GM21447 (cell line): ENCODE measurements at regions not wholly inside any gene's neighbourhood (a gene's known extent, or its start where the extent isn't known, plus 50 kb on each side); places are given as distances from the start of the nearest gene placed in this dataset.
A peak's percentile ranks its signal among the peaks of the same experiment; 100 is the strongest.

Experiments
- ATAC-seq: cut with Tn5 transposase; IDR thresholded peaks from one replicate; pipeline ENCODE4 v1.9.1; 2021; ENCODE audit not compliant: unreplicated experiment

DNA sequence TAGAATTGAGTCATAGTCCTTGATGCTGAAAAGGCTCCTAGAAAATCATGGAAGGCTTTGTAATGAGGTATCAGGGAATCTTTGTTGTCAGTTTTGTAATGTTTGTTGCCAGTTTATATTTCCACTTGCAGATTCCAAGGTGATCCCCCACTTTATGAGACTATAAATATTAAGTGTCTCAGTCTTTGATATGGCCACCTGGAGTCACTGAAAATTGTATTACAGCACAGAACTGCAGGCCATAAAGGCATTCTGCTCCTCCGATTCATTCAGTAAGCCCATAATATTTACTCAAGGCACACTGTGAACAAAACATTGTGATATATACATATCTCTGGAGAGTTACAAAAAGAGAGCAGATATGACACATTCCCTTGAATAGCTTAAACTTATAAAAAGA lies 457.8 kb upstream of the ZNF385D start:
- ATAC-seq: no peak

DNA sequence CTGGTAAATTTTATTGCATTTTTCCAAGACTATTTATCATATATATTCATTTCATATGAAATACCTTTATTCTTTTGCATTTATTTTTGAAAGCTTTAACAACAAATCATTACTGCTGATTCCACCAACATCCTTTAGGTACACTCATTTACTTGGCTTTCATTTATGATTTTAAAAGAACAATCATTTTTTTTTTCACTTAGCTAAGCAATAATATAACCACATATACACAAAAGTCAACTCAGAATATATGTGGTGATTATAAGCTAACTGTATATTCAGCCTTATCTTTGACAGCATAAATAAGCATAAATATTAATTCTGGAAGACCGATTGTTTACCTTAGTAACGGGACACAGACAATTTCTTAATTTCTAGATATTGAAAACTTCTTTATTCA lies 458.6 kb upstream of the ZNF385D start:
- no peak for ATAC-seq

DNA sequence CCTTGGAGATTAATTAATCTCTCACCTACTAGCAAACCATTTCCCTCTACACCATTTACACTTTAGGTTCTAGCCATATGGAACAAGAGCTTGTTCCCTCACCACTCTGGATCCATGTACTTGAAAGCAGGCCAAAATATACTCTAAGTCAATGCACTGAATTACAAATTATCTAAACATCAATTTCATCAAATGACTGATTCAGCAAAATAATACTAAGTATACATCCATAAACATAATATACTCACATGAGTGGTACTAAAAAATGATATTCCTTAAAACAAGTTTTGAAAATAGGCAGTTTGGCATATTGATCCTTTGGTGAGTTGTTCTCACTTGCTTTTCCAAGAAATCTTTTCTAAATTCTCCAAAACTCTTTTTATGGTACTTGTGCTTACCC lies 459.7 kb upstream of the ZNF385D start:
- ATAC-seq: no peak

DNA sequence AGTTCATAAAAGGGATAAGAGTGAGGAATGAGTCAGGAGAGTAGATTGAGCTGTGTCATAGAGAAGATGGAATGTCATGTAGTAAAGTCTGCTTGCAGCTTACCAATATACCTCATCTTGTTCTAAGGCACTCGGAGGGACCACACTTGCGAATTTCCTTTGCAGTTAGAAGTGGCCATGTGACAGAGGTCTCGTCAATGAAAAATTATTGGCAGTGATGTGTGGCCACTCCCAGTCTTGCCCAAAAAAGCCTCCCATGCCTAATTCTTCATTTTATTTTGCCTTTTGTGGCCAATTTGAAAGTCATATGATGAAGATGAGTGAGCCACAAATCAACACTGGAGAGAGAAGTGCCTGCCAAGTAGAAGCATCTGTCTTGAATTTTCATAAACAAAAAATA lies 465.6 kb upstream of the ZNF385D start:
- ATAC-seq: no peak

DNA sequence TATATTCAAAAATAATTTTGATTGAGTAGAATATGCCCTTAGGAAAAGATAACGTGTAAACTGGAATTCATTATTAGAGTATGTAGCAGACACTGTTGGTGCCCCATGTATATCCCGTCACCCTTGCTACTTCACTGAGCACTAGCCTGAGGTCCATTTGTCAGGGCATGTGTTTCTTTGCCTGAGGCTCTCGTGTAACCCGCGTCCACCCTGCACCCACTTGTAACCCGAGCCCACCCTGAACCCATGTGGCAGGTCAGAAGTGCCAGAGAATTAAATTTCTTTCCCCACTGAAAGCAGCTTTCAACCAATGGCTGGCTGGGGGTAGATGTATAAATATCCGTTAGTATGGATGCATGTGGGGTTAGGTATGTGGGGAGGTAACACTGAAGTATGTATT lies 474.2 kb upstream of the ZNF385D start:
- no peak for ATAC-seq

DNA sequence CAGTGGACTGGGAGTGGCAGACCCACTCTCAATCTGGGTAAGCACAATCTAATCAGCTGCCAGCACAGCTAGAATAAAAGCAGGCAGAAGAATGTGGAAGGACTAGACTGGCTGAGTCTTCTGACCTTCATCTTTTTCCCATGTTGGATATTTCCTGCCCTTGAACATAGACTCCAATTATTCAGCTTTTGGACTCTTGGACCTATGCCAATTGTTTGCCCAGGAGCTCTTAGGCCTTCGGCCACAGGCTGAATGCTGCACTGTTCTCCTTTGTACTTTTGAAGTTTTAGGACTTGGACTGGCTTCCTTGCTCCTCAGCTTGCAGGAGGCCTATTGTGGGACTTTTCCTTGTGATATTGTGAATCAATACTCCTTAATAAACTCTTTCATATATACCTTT lies 477.7 kb upstream of the ZNF385D start:
- no peak for ATAC-seq

DNA sequence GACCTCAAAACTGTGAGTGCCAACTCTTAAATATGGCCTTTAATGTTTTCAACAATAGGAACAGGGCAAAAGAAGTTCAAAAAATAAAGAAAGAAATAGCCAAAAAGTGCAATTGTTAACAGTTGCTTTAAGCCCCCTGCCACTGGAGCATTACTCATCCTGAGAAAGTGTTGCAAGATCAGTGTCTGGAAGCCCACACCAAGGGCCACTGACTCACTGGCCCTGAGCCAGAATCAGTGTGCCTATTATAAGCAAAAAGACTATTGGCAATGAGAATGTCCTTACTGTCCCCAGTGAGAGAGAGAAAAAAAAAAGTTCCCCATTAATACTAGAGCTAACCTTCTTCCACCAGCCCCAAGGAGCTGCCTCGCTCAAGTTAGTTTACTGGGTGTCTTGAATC lies 480.1 kb upstream of the ZNF385D start:
- no peak for ATAC-seq

DNA sequence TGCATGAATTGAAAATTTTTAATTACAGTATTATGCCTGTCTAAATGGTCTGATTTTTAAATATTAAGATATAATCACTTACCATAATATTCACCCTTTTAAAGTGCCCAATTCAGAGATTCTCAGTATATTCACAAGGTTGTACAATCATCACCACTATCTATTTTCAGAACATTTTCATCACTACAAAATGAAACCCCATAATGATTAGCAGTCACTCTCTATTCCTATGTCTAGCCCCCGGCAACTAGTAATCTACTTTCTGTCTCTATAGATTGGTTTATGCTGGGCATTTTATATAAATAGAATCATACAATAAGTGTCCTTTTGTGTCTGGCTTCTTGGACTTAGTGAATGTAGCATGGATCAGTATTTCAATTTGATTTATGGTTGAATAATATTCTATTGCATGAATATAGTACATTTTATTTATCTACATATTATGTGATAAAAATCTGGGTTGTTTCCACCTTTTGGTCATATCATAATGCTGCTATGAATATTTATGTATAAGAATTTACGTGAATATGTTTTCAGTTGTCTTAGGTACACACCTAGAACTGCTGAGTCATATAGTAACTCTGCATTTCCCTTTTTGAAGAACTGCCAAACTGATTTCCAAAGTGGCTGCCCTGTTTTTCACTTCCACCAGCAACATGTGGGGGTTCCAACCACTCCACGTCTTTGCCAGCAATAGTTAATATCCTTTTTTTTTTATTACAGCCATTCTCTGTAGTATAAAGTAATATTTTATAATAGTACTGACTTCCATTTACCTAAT lies 485.7 kb upstream of the ZNF385D start:
- ATAC-seq: peak; percentile 72

DNA sequence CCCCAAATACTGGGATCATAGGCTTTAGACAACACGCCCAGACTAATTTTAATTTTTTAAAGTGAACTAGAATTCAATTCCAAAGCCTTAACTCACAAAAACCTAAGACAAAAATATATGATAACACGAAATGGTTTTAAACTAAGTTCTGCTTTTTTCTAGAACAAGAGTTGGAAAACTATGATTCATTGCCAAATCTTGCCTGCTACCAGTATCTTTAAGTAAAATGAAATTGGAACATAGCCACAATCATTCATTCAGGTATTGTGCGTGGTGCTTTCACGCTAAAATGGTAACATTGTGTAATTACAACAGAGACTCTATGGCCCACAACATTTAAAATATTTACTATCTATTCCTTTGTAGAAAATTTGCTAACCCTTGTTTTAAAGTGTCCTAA lies 488.0 kb upstream of the ZNF385D start:
- ATAC-seq: no peak

DNA sequence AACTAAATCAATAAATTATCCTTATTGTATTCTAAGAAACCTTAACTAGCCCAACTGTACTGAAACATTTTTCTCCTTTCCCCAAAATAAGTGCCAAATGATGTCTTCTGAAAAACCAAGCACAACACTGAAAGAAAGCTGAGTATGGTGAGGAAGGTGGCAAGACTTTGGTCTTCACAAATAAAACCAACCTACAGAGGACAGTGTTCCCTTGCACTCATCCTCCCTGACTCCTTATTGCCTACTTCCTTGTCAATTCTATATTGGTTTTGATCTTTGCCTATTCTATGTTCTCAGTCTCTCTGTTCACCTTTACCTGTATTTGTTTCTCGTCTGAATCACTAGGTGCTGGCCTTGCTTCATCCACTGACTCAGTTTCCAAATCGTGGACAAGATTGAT lies 490.1 kb upstream of the ZNF385D start:
- no peak for ATAC-seq

DNA sequence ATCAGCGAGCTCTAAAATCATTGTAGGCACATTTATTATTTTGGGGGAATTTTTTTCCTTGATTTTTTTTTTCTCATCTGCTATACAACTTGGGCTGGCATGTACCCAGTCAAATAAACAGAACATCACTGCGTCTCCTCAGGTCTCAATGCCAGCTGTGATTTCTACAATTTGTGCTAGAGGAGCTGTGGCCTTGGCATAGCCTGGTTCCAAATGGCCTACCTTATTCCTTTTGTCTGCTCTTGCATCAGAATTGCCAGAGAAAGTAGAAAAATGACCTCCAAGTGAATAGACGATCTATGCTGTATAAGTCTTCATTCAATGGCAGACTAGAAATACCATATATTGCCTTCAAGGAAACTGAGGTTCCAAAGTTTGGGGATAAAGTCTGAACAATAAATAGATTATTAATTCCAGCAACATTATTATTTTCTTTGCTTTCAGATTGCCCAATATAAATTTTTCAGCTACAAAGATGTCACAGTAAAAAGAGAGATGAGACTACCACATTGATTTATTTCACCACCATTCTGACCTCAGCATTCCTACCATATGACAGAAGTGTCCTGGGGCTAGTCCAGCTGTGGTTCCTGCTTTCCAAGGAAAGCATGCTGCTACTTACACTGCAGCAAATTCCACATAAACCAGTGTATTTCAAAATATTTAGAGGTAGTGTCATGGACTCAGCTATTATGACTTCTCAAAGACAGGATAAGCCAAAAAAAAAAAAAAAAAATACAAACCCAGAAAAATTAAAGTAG lies 493.9 kb upstream of the ZNF385D start:
- no peak for ATAC-seq

DNA sequence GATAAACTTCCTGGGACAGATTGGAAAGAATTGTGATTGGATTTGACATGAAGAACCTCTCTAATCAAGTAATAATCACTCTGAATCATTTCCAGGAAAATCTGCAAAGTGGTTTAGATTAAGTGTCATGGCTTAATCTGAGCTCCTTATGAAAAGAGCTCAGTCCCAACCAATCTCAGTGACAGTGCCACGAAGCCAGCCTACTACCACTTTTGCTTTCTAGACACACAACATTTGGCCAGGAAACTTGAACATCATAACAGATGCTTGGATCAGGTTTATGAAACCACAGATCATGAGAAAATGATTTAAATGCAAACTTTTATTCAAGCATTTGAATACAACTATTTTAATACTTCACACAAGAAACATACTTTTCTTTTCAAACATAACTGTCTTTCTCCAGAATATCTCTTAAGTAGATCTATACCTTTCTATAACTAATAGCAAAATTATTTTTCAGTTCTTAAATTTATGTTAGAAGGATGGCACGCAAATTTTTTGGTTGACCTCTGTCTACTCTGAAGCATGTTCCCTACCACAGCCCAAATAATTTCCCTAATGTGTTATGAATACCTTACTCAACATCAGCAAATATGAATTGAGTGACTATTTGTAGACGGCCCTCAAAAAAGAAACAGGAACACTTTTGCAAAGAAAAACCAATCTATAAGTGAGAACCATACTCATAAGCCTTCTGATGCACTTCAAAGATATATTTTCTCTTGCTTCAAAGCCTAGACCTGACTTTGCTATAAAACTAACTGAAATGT lies 495.0 kb upstream of the ZNF385D start:
- ATAC-seq: no peak

DNA sequence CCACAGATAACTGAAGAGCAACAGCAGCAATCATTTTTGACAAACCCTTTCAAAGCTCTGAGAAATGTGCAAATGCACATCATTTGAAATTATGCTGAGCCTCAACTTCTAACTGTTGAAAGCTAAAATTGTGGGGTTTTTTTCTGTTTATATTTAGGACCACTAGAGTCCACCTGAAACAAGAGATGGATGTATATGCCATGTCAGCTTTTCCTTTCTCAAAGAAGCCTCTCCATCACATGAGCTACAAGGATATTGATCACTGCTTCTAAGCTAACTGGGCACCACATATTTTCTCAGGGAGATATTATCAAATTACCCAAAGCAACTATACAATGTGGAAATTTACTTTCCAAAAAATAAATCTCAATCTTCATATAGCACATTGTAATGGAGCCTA lies 498.6 kb upstream of the ZNF385D start:
- no peak for ATAC-seq

DNA sequence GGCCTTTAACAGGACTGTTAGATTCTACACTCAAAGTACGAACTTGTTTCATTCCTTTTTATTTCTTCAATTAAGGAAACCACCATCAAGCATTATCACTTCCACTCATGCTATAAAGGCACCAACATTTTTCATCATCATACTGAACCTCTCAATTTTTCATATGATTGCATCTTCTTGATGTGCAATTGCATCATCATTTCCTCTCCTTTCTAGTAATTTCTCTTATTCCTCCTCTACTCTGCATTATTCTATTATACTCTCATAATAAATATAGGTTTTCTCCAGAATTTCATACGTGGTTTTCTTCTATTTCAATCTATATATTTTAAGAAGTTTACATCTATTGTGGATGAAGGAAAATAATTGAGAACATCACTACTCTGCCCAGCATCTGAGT lies 506.2 kb upstream of the ZNF385D start:
- no peak for ATAC-seq

DNA sequence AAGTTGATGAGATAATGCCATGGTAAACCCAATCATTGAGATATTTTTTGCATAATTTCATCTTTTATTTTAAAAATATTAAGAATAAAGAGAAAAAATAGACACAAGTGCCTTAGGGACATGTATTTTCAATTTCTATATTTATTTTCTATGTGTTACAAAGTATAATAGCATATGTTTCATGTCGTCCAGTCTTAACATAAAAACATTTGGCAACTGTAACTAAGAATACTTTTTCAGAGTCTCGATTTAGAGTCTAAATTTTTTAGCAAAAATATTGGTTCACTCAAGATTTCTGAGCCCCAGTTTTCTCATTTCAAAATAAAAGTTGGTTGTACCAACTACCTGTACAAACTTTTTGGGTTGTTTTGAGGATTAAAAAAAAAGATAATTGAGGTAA lies 511.4 kb upstream of the ZNF385D start:
- ATAC-seq: no peak

DNA sequence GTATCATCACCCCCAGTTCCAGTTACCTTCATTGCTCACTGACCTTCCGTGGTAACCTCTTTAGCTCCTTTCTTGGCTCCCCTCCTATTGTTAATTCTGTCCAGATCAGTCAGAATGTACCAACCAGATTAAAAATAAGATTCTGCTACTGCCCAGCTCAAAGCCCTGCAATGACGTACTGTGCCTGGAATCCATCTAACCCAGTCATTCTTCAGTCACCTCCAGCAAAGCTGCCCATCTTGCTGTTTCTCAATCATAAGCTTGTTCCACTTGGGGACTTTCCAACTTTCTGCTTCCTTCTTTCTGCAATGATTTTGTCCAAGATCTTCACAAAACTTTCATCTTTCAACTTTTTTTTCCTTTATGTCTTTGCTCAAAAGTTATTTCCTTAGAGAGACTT lies 512.0 kb upstream of the ZNF385D start:
- no peak for ATAC-seq

DNA sequence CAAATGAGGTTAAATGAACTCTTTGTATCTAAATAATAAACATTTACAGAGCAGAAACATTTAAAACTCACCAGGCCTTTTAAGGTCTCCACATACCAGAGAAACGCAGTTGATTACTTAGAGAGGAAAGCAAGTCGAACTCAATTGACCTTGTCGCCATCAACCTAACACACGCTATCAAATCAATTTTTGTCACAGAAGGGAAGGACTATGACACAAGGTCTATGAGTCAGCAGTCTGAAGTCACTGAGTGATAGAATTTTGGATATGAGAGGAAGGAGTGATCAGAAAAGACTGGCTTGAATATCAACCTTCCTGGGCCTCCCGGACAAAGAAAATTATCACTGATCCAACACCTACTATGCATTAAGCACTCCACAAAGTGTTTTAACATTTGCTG lies 514.4 kb upstream of the ZNF385D start:
- no peak for ATAC-seq

DNA sequence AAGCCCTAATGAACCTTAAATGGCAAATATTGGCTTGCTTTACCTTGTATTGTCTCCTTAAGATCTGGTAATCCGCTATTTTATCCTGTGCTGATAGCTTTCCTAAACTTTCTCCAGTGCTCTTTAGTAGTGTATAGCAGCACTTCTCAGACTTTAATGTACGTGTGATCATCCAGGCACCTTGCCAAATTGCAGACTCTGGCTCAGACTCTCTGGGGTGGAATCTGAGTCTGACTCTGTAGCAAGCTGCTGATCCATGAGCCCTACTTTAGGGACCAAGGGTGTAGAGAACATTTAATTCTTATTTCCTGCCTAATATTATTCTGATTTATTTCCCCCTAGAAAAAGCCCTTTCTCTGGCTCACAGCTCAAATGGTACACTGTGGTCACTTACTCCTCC lies 518.8 kb upstream of the ZNF385D start:
- no peak for ATAC-seq

DNA sequence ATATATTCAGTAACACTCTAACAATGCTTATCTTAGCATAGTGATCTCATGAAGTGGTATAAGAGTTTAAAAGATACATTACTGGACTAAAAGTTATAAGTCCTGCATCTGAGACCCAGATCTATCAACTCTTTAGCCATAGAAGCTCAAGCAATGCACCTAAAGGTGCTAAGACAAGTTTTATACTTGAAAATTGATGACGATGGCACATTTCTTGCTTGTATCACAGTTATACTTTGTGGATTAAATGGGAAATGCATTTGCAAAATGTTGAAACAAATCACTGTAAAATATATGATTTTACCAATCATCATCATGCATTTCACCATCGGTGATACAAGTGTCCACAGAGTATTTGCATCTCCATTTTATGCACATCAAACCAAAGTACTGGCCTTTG lies 525.3 kb upstream of the ZNF385D start:
- no peak for ATAC-seq

DNA sequence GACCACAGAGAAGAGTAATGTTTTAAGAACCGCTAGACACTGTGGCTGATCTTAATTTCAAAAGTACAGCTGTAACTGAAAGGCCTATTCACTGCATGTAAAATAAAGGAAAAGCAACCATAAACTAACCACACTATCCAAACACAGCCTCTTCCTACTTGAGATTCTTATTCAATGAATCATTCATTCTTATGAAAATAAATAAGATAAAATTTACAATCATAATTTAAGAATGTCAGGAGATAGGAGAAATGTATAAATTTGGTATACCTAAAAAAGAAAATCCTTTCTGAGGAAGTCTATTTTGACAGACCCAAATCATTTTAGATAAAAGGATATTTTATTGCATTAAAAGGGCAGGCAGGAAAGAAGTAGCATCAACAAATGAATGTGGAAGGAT lies 533.5 kb upstream of the ZNF385D start:
- ATAC-seq: no peak

DNA sequence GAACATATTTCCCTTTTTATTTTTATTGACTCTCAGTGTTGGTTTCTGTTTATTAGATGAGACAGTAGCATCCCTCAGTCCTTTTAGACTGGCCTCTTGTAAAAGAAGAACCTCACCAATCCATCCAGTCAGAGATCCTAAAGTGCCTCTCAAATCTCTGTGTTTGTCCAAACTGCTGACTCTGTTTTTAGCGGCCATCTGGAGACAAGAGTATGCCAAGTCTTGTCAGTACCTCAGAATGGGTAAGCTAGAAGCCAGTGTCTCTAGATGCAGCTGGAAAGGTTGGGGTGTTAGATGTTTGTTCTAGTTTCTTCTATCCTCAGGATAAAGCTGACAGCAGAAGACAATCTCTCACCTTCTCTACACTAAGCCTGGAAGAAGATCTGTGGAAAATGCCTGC lies 537.7 kb upstream of the ZNF385D start:
- ATAC-seq: no peak

DNA sequence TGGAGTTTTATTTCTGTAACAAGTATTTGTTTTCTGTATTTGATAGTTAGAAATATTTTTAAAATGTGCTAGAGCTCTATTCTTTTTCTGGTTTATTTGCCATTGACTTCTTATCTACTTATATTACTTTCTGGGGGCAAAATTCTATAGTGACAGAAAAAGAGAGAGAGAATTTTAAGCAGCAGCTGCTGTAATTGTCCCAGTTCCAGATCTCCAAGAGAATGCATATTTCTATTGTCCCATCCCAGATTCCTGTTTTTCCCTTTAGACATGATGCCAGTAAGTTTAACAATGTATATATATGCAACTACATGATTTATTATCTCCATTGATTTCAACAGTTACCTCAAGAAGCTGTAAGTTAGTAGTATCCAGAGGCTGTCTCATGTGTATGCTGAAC lies 541.7 kb upstream of the ZNF385D start:
- no peak for ATAC-seq
